OCI-LY7 (cell line): ENCODE measurements at regions not wholly inside any gene's neighbourhood (a gene's known extent, or its start where the extent isn't known, plus 50 kb on each side); places are given as distances from the start of the nearest gene placed in this dataset.

Experiments used
- BruUV-seq: library from RNA; stranded (reverse); fragments of 400-500 nt; replicated peaks from 2 replicates; lab custom pipeline; 2021; lab: Mats Ljungman, UMichigan
- CTCF ChIA-PET: fragments of 300-600 bp; sonication (Branson Sonifier 250); formaldehyde crosslinking; loops from one replicate; lab custom pipeline; 2022; ENCODE audit warnings: antibody characterized with exemption; ENCODE audit not compliant: unreplicated experiment; lab: Charles Lee
- POLR2A ChIA-PET: fragments of 300-600 bp; sonication (Branson Sonifier 250); formaldehyde crosslinking; loops from one replicate; lab custom pipeline; 2022; ENCODE audit warnings: antibody characterized with exemption; lab: Charles Lee
- DNase-seq: peaks from one replicate; pipeline ENCODE4 v3.0.0-alpha.2; 2015; ENCODE audit warnings: low spot score
- H2AFZ ChIP-seq: fragments of 200-600 bp; sonication (generic), shearing (Covaris generic); 2 replicates; pipeline ENCODE4 v1.6.1; 2014; ENCODE audit warnings: mild to moderate bottlenecking, antibody characterized with exemption, low read length, moderate library complexity
- H3K27ac ChIP-seq: fragments of 200-600 bp; sonication (generic); 2 replicates; pipeline ENCODE4 v1.5.1; 2014; ENCODE audit warnings: mixed run types, low read depth, mild to moderate bottlenecking, moderate library complexity, low read length, inconsistent platforms; ENCODE audit not compliant: poor library complexity, severe bottlenecking
- H3K36me3 ChIP-seq: fragments of 200-600 bp; sonication (generic); 2 replicates; pipeline ENCODE4 v1.6.1; 2014; ENCODE audit warnings: mild to moderate bottlenecking, antibody characterized with exemption, low read length, moderate library complexity, mixed read lengths; ENCODE audit not compliant: insufficient read depth
- H3K4me1 ChIP-seq: fragments of 200-600 bp; sonication (generic); 2 replicates; pipeline ENCODE4 v1.5.1; 2014; ENCODE audit warnings: mild to moderate bottlenecking, low read length; ENCODE audit not compliant: insufficient read depth, poor library complexity, severe bottlenecking
- H3K4me2 ChIP-seq: fragments of 200-600 bp; sonication (generic); 2 replicates; pipeline ENCODE4 v1.6.1; 2014; ENCODE audit warnings: mild to moderate bottlenecking, low read length
- H3K4me3 ChIP-seq: fragments of 200-600 bp; sonication (generic); 2 replicates; pipeline ENCODE4 v1.5.1; 2014; ENCODE audit warnings: mild to moderate bottlenecking, low read depth, low read length; ENCODE audit not compliant: poor library complexity, severe bottlenecking
- H3K79me2 ChIP-seq: fragments of 200-600 bp; sonication (generic); 2 replicates; pipeline ENCODE4 v1.6.1; 2016; ENCODE audit warnings: low read depth, mild to moderate bottlenecking, low read length, moderate library complexity, mixed read lengths; ENCODE audit not compliant: insufficient read depth
- H3K9me2 ChIP-seq: fragments of 200-600 bp; sonication (generic); 2 replicates; pipeline ENCODE4 v1.6.1; 2016; ENCODE audit warnings: mild to moderate bottlenecking, low read length, mixed read lengths; ENCODE audit not compliant: insufficient read depth
- H3K9me3 ChIP-seq: fragments of 200-600 bp; sonication (generic); 2 replicates; pipeline ENCODE4 v1.6.1; 2014; ENCODE audit warnings: mild to moderate bottlenecking, mixed run types, low read length, mixed read lengths
- H4K20me1 ChIP-seq: fragments of 200-600 bp; sonication (generic); 2 replicates; pipeline ENCODE4 v1.6.1; 2014; ENCODE audit warnings: mild to moderate bottlenecking, antibody characterized with exemption, low read length, moderate library complexity, mixed read lengths; ENCODE audit not compliant: insufficient read depth
- CTCF ChIP-seq: fragments of 200-600 bp; sonication (generic); conservative IDR thresholded peaks from 2 replicates; pipeline ENCODE4 v1.5.1; 2014; ENCODE audit warnings: mild to moderate bottlenecking, antibody characterized with exemption, low read length, moderate library complexity, mixed read lengths
- EZH2phosphoT487 ChIP-seq: fragments of 200-600 bp; sonication (generic); IDR thresholded peaks from 2 replicates; pipeline ENCODE4 v1.6.1; 2018; ENCODE audit warnings: low read depth, borderline replicate concordance, mild to moderate bottlenecking, mixed run types, antibody characterized with exemption, low read length, moderate library complexity, mixed read lengths
- intact Hi-C: fragments of 100-400 bp; cut with micrococcal nuclease; formaldehyde crosslinking; loops from one replicate; pipeline ENCODE4 v1.10.0; 2022; ENCODE audit not compliant: unreplicated experiment

- ChIA-PET POLR2A (interaction anchor here (0.7 kb wide), 1 partner anchor 347 kb away, joined by 3 read pairs; no protein-coding TSS in a partner anchor), CTCF (no interaction called here)
- no peak overlapping the region for H3K27ac ChIP-seq
- H3K4me3 ChIP-seq = no peak overlapping the region
- H3K36me3 ChIP-seq = no peaks in the 10 kb centered on the region
- H4K20me1 ChIP-seq = no peaks in the 10 kb centered on the region
- H3K79me2 ChIP-seq = no peaks in the 10 kb centered on the region
- no peaks in the 10 kb centered on the region for H3K4me1 ChIP-seq
- H3K9me3 ChIP-seq = no peaks in the 10 kb centered on the region
- H3K9me2 ChIP-seq = no peaks in the 10 kb centered on the region
- no peak overlapping the region for H2AFZ ChIP-seq
- TF ChIP-seq CTCF = no peak
- TF ChIP-seq EZH2phosphoT487 = no peak
- H3K4me2 ChIP-seq = no peak overlapping the region
- DNase-seq = no peak
- intact Hi-C loops = no loop called here
- BruUV-seq = no TSS peak
These were observed 117.4 kb upstream of the NPAS2 start for GRCh38 chr2:100702438-100703109.

GRCh38 chr2:100703213-100703612 is 116.7 kb upstream of the NPAS2 start:
- POLR2A ChIA-PET = no interaction called here

More at GRCh38 chr2:100703213-100703612, 116.7 kb upstream of the NPAS2 start:
- no peak overlapping the region for H3K27ac ChIP-seq
- no TSS peak for BruUV-seq
- no peaks in the 10 kb centered on the region for H3K36me3 ChIP-seq
- no peaks in the 10 kb centered on the region for H3K79me2 ChIP-seq
- no peak overlapping the region for H3K4me2 ChIP-seq
- H3K4me3 ChIP-seq = no peak overlapping the region
- no peaks in the 10 kb centered on the region for H3K4me1 ChIP-seq
- no peaks in the 10 kb centered on the region for H4K20me1 ChIP-seq
- intact Hi-C loops = no loop called here
- TF ChIP-seq CTCF = no peak
- no peak for TF ChIP-seq EZH2phosphoT487
- no peaks in the 10 kb centered on the region for H3K9me2 ChIP-seq
- no peaks in the 10 kb centered on the region for H3K9me3 ChIP-seq
- no peak overlapping the region for H2AFZ ChIP-seq
- no peak for DNase-seq
- CTCF ChIA-PET = no interaction called here
